ENCODE measurements at regions not wholly inside any gene's neighbourhood (a gene's known extent, or its start where the extent isn't known, plus 50 kb on each side); places are given as distances from the start of the nearest gene placed in this dataset.

DNA sequence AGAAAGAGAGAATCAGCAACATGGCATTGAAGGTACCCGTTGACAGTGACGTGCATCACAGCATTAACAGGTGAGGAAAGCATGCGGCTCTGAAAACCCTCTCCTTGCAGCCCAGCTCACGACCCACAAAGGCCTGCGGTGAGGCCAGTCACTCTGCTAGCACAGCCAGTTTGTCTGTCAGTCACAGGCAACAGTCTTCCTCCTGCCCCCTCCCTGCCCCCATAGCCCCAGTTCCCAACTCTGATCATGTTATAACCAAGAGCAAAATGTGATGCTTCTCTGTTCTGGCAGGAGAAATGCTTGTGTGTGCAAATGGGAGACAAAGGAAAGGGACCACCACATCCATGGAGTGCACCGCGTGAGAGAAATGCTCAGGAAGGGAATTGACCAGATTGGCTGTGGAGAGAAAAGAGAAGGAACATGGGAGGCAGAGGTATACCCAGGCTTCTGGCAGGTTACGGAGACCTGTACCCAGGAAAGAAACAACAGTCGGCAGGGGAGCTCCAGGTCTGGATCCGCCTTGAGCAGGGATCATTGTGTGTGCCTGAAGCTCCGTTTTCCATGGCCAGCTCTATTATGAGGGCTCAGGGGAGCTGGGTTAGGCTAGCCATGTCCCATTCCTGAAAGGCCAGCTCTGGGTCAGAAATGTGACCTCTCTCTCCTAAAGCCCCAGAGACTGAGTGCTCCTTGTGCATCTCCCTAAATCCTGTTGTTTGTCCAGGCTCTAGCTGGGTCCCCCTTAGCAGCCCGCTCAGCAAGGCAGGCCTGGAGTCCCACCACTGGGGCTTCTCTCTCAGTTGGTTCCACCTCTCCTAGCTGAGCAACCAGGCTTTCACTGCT lies 139.7 kb upstream of the MAMLD1 start:
- no peak for TF ChIP-seq SMARCE1 (IDR thresholded peaks at IDR 0.05; ENCODE audit: borderline replicate concordance)
- TF ChIP-seq CBX5 (CRISPR knock-in tag; IDR thresholded peaks at IDR 0.05; ENCODE audit: borderline replicate concordance), result no peak
- no peak for TF ChIP-seq BRCA1 (CRISPR knock-in tag; IDR thresholded peaks at IDR 0.05)
- no peak for TF ChIP-seq NR1H2 (CRISPR knock-in tag; IDR thresholded peaks at IDR 0.05; ENCODE audit: borderline replicate concordance, low read depth)
- TF ChIP-seq MTA3 (CRISPR knock-in tag; IDR thresholded peaks at IDR 0.05), result no peak
- TF ChIP-seq ZNF720 (CRISPR knock-in tag; IDR thresholded peaks at IDR 0.05), result no peak
- no peak for TF ChIP-seq FOXA1 (IDR thresholded peaks at IDR 0.05)
- no peak for TF ChIP-seq FOXA1 (CRISPR knock-in tag; IDR thresholded peaks at IDR 0.05)
- TF ChIP-seq ZNF451 (CRISPR knock-in tag; IDR thresholded peaks at IDR 0.05), result no peak
- no peak for TF ChIP-seq CBFB (CRISPR knock-in tag; IDR thresholded peaks at IDR 0.05)

All from HepG2 (cell line).